SK-N-SH (cell line): ENCODE measurements at regions not wholly inside any gene's neighbourhood (a gene's known extent, or its start where the extent isn't known, plus 50 kb on each side); places are given as distances from the start of the nearest gene placed in this dataset.

Experiments used
- CTCF ChIA-PET: fragments of 300-600, 350-600 bp; formaldehyde crosslinking; extraction: SDS; loops from one replicate; lab custom pipeline; 2021; lab: Yijun Ruan, JAX
- POLR2A ChIA-PET: fragments of 350-600 bp; sonication (Branson Sonifier 250); formaldehyde crosslinking; extraction: SDS; loops from one replicate; lab custom pipeline; 2020; ENCODE audit warnings: antibody characterized with exemption, inconsistent platforms; lab: Yijun Ruan, JAX
- DNase-seq: peaks from one replicate; pipeline ENCODE4 v3.0.0; 2012
- H2AFZ ChIP-seq: fragments of 200-600 bp; sonication (generic); 2 replicates; pipeline ENCODE4 v1.8.1; 2016; ENCODE audit warnings: antibody characterized with exemption, mild to moderate bottlenecking, low read depth
- H3F3A ChIP-seq: fragments of 200-600 bp; sonication (generic); replicated peaks from 2 replicates; pipeline ENCODE3; 2016; ENCODE audit warnings: antibody characterized with exemption, mild to moderate bottlenecking; ENCODE audit not compliant: insufficient read depth
- H3K27ac ChIP-seq, 2 experiments: fragments of 200-500 bp in 1 of 2; fragments of 200-600 bp in 1 of 2; sonication (Bioruptor generic) in 1 of 2; sonication (generic), shearing (Covaris generic) in 1 of 2; 2 replicates each; pipeline versions ENCODE4 v1.5.1 to v1.6.1; 2014 to 2016; ENCODE audit warnings: low read depth in 2 of 2, inconsistent platforms in 1 of 2, low read length in 1 of 2, mild to moderate bottlenecking in 1 of 2, mixed read lengths in 1 of 2
- H3K27me3 ChIP-seq: fragments of 200-600 bp; sonication (generic), shearing (Covaris generic); 2 replicates; pipeline ENCODE4 v1.6.1; 2016; ENCODE audit warnings: mixed run types; ENCODE audit not compliant: insufficient read depth
- H3K36me3 ChIP-seq, 2 experiments: fragments of 200-500 bp in 1 of 2; fragments of 200-600 bp in 1 of 2; sonication (Bioruptor generic) in 1 of 2; sonication (generic) in 1 of 2; replicated peaks in 1 of 2; 2 replicates each; pipeline versions ENCODE3 to v1.5.1; 2014 to 2016; ENCODE audit warnings: low read length in 1 of 2, mild to moderate bottlenecking in 1 of 2; ENCODE audit not compliant: insufficient read depth in 2 of 2, control insufficient read depth in 1 of 2
- H3K4me1 ChIP-seq, 2 experiments: fragments of 200-500 bp in 1 of 2; fragments of 200-600 bp in 1 of 2; sonication (Bioruptor generic) in 1 of 2; sonication (generic), shearing (Covaris generic) in 1 of 2; 2 replicates each; pipeline versions ENCODE4 v1.5.1 to v1.6.1; 2014 to 2016; ENCODE audit warnings: low read depth in 1 of 2, low read length in 1 of 2, mixed run types in 1 of 2; ENCODE audit not compliant: insufficient read depth in 2 of 2, control insufficient read depth in 1 of 2
- H3K4me2 ChIP-seq: fragments of 200-600 bp; sonication (generic), shearing (Covaris generic); 2 replicates; pipeline ENCODE4 v1.6.1; 2017; ENCODE audit warnings: mixed run types
- H3K4me3 ChIP-seq, 2 experiments: fragments of 200-500 bp in 1 of 2; fragments of 200-600 bp in 1 of 2; sonication (Bioruptor generic) in 1 of 2; sonication (generic), shearing (Covaris generic) in 1 of 2; 2 replicates each; pipeline versions ENCODE4 v1.5.1 to v1.8.1; 2014 to 2016; ENCODE audit warnings: low read depth in 2 of 2, inconsistent platforms in 1 of 2, low read length in 1 of 2, mild to moderate bottlenecking in 1 of 2, mixed read lengths in 1 of 2, moderate library complexity in 1 of 2
- H3K79me2 ChIP-seq: fragments of 200-600 bp; sonication (generic); 2 replicates; pipeline ENCODE4 v1.8.1; 2017; ENCODE audit warnings: mild to moderate bottlenecking; ENCODE audit not compliant: insufficient read depth
- H3K9ac ChIP-seq: fragments of 200-600 bp; sonication (generic); 2 replicates; pipeline ENCODE4 v1.6.1; 2017; ENCODE audit warnings: mixed run types
- H3K9me2 ChIP-seq: fragments of 200-600 bp; sonication (generic); 2 replicates; pipeline ENCODE4 v1.6.1; 2017; ENCODE audit warnings: mixed run types
- H3K9me3 ChIP-seq: fragments of 200-600 bp; sonication (generic); 2 replicates; pipeline ENCODE4 v1.6.1; 2017; ENCODE audit warnings: mixed run types, mild to moderate bottlenecking, moderate library complexity
- H4K20me1 ChIP-seq: fragments of 200-600 bp; sonication (generic); 2 replicates; pipeline ENCODE4 v1.6.1; 2017; ENCODE audit warnings: mild to moderate bottlenecking, mixed run types; ENCODE audit not compliant: insufficient read depth
- CHD2 ChIP-seq: fragments of 150-350 bp; IDR thresholded peaks from 2 replicates; pipeline ENCODE4 v1.6.1; 2018; ENCODE audit warnings: low read length; ENCODE audit not compliant: partially characterized antibody
- ELF1 ChIP-seq: IDR thresholded peaks from 2 replicates; pipeline ENCODE4 v1.4.0; 2012
- EP300 ChIP-seq, 2 experiments: IDR thresholded peaks; 2 replicates each; pipeline versions ENCODE4 v1.4.0 to v1.6.1; 2012; ENCODE audit warnings: borderline replicate concordance in 1 of 2, low read depth in 1 of 2, low read length in 1 of 2
- GABPA ChIP-seq: IDR thresholded peaks from 2 replicates; pipeline ENCODE4 v1.4.0; 2012; ENCODE audit warnings: low read depth, mild to moderate bottlenecking
- GATA2 ChIP-seq: sonication (generic); formaldehyde crosslinking; IDR thresholded peaks from 2 replicates; pipeline ENCODE4 v1.5.0; 2020; ENCODE audit warnings: mild to moderate bottlenecking, missing genetic modification reagents
- JUND ChIP-seq: IDR thresholded peaks from 2 replicates; pipeline ENCODE4 v1.4.0; 2012
- NRF1 ChIP-seq: IDR thresholded peaks from 2 replicates; pipeline ENCODE4 v1.6.1; 2012; ENCODE audit warnings: low read depth, mild to moderate bottlenecking, low read length
- POLR2AphosphoS5 ChIP-seq: IDR thresholded peaks from 2 replicates; pipeline ENCODE4 v1.6.1; 2012; ENCODE audit warnings: low read depth, low read length
- RXRA ChIP-seq: IDR thresholded peaks from 2 replicates; pipeline ENCODE4 v1.4.0; 2012; ENCODE audit warnings: low read depth, mild to moderate bottlenecking, borderline replicate concordance
- SIN3A ChIP-seq: IDR thresholded peaks from 2 replicates; pipeline ENCODE4 v1.6.1; 2012; ENCODE audit warnings: low read depth, mild to moderate bottlenecking, low read length, moderate library complexity, borderline replicate concordance
- SMC3 ChIP-seq: IDR thresholded peaks from 2 replicates; pipeline ENCODE4 v1.6.1; 2012; ENCODE audit warnings: low read depth, low read length, improper control_type of control experiment
- TCF12 ChIP-seq: IDR thresholded peaks from 2 replicates; pipeline ENCODE4 v1.4.0; 2012
- TEAD4 ChIP-seq: IDR thresholded peaks from 2 replicates; pipeline ENCODE4 v1.4.0; 2012; ENCODE audit warnings: mild to moderate bottlenecking, borderline replicate concordance; ENCODE audit not compliant: insufficient read depth
- YY1 ChIP-seq: IDR thresholded peaks from 2 replicates; pipeline ENCODE4 v1.4.0; 2012; ENCODE audit warnings: low read depth, mild to moderate bottlenecking
- WGBS: methylation state at CpG from one replicate; pipeline ENCODE4 v1.1.6; 2017; ENCODE audit warnings: low lambda C conversion rate; 5-methylcytosine and 5-hydroxymethylcytosine counted together
- TF ChIP-seq, protein P1 (sequence below): fragments of 200-600 bp; sonication (generic); IDR thresholded peaks from 2 replicates; pipeline ENCODE4 v1.6.1; 2017; ENCODE audit warnings: antibody characterized with exemption, mild to moderate bottlenecking, moderate library complexity
- TF ChIP-seq, protein P2 (sequence below): IDR thresholded peaks from 2 replicates; pipeline ENCODE4; 2012
- TF ChIP-seq, protein P3 (sequence below): IDR thresholded peaks from 2 replicates; pipeline ENCODE4 v1.4.0; 2012; ENCODE audit warnings: low read depth, borderline replicate concordance
- TF ChIP-seq, protein P4 (sequence below): IDR thresholded peaks from 2 replicates; pipeline ENCODE4 v1.4.0; 2012; ENCODE audit warnings: low read depth
- TF ChIP-seq, protein P5 (sequence below): fragments of 150-350 bp; IDR thresholded peaks from 2 replicates; pipeline ENCODE4 v1.6.1; 2016; ENCODE audit warnings: mild to moderate bottlenecking, low read depth, low read length

DNA sequence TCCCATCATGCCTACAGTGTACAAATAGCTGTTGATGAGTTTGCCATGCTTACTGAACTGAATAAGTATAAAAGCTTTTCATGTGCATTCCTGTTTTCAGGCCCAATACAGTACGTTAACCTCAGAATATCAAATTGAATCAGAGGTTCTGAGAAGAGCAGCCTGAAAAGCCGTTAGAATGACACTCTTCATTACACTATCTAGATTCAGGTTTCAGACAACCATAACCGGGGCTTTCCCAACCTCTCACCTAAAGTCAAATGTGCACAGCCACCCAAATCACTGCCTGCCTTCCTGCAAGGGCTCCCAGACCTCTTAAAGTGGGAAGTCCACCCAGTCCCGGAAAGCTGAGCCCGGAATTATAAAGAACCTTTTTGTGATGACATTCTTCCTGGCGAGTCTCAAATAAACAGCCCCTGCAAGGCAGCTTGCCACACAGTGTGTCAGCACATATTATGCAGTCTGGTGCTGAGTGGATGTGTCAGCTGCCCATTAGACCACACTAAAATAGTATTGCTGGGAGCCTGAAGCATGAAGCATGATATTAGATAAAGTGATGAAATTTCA, 245.8 kb downstream of the TLE4 start:
- no peaks in the 10 kb centered on the region for H3K9me3 ChIP-seq
- no peak overlapping the region for H3K27ac ChIP-seq
- H4K20me1 ChIP-seq = no peaks in the 10 kb centered on the region
- no peaks in the 10 kb centered on the region for H3K9me2 ChIP-seq
- no peak overlapping the region for H3K4me2 ChIP-seq
- POLR2A ChIA-PET = no interaction called here
- H3K36me3 ChIP-seq = no peaks in the 10 kb centered on the region
- H3F3A ChIP-seq = no peaks in the 10 kb centered on the region
- H3K4me1 ChIP-seq = no peaks in the 10 kb centered on the region; a peak in 1 of 4 replicates
- H3K27me3 ChIP-seq = no peaks in the 10 kb centered on the region
- TF ChIP-seq, protein P1, sequence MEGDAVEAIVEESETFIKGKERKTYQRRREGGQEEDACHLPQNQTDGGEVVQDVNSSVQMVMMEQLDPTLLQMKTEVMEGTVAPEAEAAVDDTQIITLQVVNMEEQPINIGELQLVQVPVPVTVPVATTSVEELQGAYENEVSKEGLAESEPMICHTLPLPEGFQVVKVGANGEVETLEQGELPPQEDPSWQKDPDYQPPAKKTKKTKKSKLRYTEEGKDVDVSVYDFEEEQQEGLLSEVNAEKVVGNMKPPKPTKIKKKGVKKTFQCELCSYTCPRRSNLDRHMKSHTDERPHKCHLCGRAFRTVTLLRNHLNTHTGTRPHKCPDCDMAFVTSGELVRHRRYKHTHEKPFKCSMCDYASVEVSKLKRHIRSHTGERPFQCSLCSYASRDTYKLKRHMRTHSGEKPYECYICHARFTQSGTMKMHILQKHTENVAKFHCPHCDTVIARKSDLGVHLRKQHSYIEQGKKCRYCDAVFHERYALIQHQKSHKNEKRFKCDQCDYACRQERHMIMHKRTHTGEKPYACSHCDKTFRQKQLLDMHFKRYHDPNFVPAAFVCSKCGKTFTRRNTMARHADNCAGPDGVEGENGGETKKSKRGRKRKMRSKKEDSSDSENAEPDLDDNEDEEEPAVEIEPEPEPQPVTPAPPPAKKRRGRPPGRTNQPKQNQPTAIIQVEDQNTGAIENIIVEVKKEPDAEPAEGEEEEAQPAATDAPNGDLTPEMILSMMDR = no peak
- no peak for TF ChIP-seq ELF1
- no peak for TF ChIP-seq TCF12
- no peak for TF ChIP-seq YY1
- TF ChIP-seq, protein P2, sequence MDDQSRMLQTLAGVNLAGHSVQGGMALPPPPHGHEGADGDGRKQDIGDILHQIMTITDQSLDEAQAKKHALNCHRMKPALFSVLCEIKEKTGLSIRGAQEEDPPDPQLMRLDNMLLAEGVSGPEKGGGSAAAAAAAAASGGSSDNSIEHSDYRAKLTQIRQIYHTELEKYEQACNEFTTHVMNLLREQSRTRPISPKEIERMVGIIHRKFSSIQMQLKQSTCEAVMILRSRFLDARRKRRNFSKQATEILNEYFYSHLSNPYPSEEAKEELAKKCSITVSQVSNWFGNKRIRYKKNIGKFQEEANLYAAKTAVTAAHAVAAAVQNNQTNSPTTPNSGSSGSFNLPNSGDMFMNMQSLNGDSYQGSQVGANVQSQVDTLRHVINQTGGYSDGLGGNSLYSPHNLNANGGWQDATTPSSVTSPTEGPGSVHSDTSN = no peak
- TF ChIP-seq, protein P3, sequence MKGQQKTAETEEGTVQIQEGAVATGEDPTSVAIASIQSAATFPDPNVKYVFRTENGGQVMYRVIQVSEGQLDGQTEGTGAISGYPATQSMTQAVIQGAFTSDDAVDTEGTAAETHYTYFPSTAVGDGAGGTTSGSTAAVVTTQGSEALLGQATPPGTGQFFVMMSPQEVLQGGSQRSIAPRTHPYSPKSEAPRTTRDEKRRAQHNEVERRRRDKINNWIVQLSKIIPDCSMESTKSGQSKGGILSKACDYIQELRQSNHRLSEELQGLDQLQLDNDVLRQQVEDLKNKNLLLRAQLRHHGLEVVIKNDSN = no peak
- no peak for TF ChIP-seq SIN3A
- TF ChIP-seq GATA2 (CRISPR knock-in tag) = no peak
- no peak for TF ChIP-seq NRF1
- TF ChIP-seq, protein P4, sequence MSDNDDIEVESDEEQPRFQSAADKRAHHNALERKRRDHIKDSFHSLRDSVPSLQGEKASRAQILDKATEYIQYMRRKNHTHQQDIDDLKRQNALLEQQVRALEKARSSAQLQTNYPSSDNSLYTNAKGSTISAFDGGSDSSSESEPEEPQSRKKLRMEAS = no peak
- no peak for TF ChIP-seq GABPA
- no peak for TF ChIP-seq TEAD4
- no peak for TF ChIP-seq EP300 (IDR thresholded peaks at IDR 0.05; ENCODE audit: borderline replicate concordance in 1 of 2, low read depth in 1 of 2, low read length in 1 of 2)
- TF ChIP-seq, protein P5, sequence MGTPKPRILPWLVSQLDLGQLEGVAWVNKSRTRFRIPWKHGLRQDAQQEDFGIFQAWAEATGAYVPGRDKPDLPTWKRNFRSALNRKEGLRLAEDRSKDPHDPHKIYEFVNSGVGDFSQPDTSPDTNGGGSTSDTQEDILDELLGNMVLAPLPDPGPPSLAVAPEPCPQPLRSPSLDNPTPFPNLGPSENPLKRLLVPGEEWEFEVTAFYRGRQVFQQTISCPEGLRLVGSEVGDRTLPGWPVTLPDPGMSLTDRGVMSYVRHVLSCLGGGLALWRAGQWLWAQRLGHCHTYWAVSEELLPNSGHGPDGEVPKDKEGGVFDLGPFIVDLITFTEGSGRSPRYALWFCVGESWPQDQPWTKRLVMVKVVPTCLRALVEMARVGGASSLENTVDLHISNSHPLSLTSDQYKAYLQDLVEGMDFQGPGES = no peak
- TF ChIP-seq POLR2AphosphoS5 = no peak
- no peak for TF ChIP-seq SMC3
- TF ChIP-seq RXRA = no peak
- TF ChIP-seq CHD2 = no peak
- TF ChIP-seq JUND = no peak
- TF ChIP-seq, all 33 proteins: peak for 0
- no peak for DNase-seq
- Histone ChIP-seq H3K79me2 (no peaks in the 10 kb centered on the region), H3K4me3 (no peak overlapping the region), H2AFZ (no peak overlapping the region), H3K9ac (no peak overlapping the region)
- WGBS = 72% methylated on average over 6 of the region's 6 CpGs
- CTCF ChIA-PET = no interaction called here
